KMS-11 (cell line): ENCODE measurements at regions not wholly inside any gene's neighbourhood (a gene's known extent, or its start where the extent isn't known, plus 50 kb on each side); places are given as distances from the start of the nearest gene placed in this dataset.

Experiments
- H2AFZ ChIP-seq: fragments of 200-600 bp; sonication (generic); 2 replicates; pipeline ENCODE4 v1.6.1; 2016; ENCODE audit warnings: antibody characterized with exemption, mixed run types, low read depth
- H3K27ac ChIP-seq: fragments of 200-600 bp; sonication (generic); 2 replicates; pipeline ENCODE4 v1.6.1; 2016; ENCODE audit warnings: mild to moderate bottlenecking, mixed run types
- H3K27me3 ChIP-seq: fragments of 200-600 bp; sonication (generic); 2 replicates; pipeline ENCODE4 v1.6.1; 2017; ENCODE audit warnings: mild to moderate bottlenecking, low read depth, mixed run types, moderate library complexity; ENCODE audit not compliant: insufficient read depth
- H3K36me3 ChIP-seq: fragments of 200-600 bp; sonication (generic); 2 replicates; pipeline ENCODE4 v1.6.1; 2017; ENCODE audit warnings: mild to moderate bottlenecking, mixed run types; ENCODE audit not compliant: insufficient read depth
- H3K4me1 ChIP-seq: fragments of 200-600 bp; sonication (generic); 2 replicates; pipeline ENCODE4 v1.6.1; 2016; ENCODE audit warnings: mild to moderate bottlenecking, low read depth, mixed run types; ENCODE audit not compliant: poor library complexity, severe bottlenecking
- H3K4me2 ChIP-seq: fragments of 200-600 bp; sonication (generic); 2 replicates; pipeline ENCODE4 v1.7.0; 2016; ENCODE audit warnings: mild to moderate bottlenecking, mixed run types
- H3K4me3 ChIP-seq: fragments of 200-600 bp; sonication (generic); IDR thresholded peaks from 2 replicates; pipeline ENCODE4 v1.6.1; 2017; ENCODE audit warnings: low read depth, low read length, mixed read lengths; ENCODE audit not compliant: insufficient read depth
- H3K79me2 ChIP-seq: fragments of 200-600 bp; sonication (generic); 2 replicates; pipeline ENCODE4 v1.6.1; 2016; ENCODE audit warnings: low read depth, mixed run types; ENCODE audit not compliant: insufficient read depth
- H3K9ac ChIP-seq: fragments of 200-600 bp; sonication (generic); 2 replicates; pipeline ENCODE4 v1.6.1; 2016; ENCODE audit warnings: mild to moderate bottlenecking, mixed run types
- H4K20me1 ChIP-seq: fragments of 200-600 bp; sonication (generic); 2 replicates; pipeline ENCODE4 v1.6.1; 2016; ENCODE audit warnings: mild to moderate bottlenecking, mixed run types; ENCODE audit not compliant: insufficient read depth
- TF ChIP-seq, protein P1 (sequence below): fragments of 200-600 bp; sonication (generic); conservative IDR thresholded peaks from 2 replicates; pipeline ENCODE4 v1.6.1; 2017; ENCODE audit warnings: low read depth, mild to moderate bottlenecking, antibody characterized with exemption, low read length, moderate library complexity, mixed read lengths

DNA sequence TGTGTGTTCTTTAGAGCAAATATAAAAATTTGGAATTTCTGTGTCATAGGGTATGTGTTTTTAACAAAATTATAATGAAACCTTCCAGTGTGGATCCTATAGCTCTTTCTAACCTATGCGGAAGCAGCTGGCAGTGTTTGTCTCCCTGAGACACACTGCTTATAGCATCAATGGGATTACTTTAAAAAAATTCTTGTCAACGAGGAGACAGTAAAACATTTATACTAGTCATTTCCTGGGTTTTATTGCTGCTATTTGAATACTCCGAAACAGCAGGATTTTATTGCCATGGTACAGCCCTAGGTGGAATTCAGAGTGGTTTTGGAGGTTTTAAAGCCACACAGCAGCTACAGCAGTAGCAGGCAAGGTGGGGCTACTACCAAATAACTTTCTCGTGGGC lies 145.1 kb upstream of the IL1RAPL2 start:
- Histone ChIP-seq H3K27ac (no peak overlapping the region), H3K9ac (no peak overlapping the region), H3K27me3 (no peaks in the 10 kb centered on the region), H3K4me3 (no peak overlapping the region), H2AFZ (no peak overlapping the region), H3K79me2 (no peaks in the 10 kb centered on the region), H3K36me3 (no peaks in the 10 kb centered on the region), H4K20me1 (no peaks in the 10 kb centered on the region), H3K4me1 (no peaks in the 10 kb centered on the region), H3K4me2 (no peak overlapping the region)
- TF ChIP-seq, protein P1, sequence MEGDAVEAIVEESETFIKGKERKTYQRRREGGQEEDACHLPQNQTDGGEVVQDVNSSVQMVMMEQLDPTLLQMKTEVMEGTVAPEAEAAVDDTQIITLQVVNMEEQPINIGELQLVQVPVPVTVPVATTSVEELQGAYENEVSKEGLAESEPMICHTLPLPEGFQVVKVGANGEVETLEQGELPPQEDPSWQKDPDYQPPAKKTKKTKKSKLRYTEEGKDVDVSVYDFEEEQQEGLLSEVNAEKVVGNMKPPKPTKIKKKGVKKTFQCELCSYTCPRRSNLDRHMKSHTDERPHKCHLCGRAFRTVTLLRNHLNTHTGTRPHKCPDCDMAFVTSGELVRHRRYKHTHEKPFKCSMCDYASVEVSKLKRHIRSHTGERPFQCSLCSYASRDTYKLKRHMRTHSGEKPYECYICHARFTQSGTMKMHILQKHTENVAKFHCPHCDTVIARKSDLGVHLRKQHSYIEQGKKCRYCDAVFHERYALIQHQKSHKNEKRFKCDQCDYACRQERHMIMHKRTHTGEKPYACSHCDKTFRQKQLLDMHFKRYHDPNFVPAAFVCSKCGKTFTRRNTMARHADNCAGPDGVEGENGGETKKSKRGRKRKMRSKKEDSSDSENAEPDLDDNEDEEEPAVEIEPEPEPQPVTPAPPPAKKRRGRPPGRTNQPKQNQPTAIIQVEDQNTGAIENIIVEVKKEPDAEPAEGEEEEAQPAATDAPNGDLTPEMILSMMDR = no peak

DNA sequence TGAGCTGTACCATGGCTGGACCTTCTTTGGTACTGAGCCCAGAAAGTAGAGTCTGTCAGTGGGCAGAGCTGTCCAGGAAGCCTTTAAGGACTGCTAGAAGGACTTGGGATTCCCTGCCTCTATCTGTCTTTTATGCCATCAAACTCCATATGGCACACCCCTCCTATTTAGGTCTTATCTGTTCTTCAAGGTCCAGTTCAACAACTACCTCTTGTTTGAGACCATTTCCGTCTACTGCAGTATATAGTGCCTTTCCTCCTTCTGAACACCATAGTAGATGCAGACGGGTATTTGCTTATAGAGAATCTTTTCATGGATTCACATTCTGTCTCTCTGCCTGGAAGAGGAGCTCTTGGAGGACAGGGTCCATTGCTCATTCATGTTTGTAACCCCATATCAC lies 146.1 kb upstream of the IL1RAPL2 start:
- Histone ChIP-seq H3K9ac (no peak overlapping the region), H3K4me1 (no peaks in the 10 kb centered on the region), H3K79me2 (no peaks in the 10 kb centered on the region), H3K27ac (no peak overlapping the region), H4K20me1 (no peaks in the 10 kb centered on the region), H3K4me3 (no peak overlapping the region), H3K27me3 (no peaks in the 10 kb centered on the region), H2AFZ (no peak overlapping the region), H3K4me2 (no peak overlapping the region), H3K36me3 (no peaks in the 10 kb centered on the region)
- TF ChIP-seq, protein P1 = no peak

DNA sequence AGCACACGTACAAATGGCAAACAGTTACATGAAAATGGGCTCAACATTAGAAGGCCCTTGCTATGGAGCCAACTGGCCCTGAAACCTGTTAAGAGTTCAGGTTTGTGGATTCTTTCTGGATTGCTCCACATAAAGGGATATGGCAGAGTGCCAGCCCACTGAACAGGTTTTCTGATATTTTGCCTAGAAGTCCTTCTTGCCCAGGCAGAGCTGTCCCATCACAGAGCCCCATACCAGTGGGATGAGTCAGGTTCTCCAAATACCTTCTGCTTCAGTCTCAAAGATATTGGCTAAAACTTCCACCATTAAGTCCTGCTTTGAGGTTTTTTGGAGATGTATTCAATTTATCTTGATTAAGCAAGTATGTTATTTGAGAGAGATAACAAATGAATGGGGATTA lies 146.8 kb upstream of the IL1RAPL2 start:
- H3K4me2 ChIP-seq = no peak overlapping the region

DNA sequence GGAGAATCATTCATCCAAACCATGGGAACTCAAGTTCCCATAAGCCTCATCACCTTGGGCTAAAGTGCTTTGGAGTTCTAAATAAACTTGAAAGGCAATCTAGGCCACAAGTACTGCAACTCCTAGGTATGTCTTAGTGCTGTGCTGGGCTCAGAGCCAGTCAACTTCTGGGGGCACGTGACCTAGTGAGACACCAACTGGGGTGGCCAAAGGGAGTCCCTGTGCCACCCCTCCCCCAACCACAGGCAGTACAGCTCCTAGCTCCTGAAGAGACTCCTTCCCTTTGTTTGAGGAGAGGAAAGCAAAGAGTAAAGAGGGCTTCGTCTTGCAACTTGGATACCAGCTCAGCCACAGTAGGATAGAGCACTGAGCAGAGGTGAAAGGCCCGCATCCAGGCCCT lies 154.2 kb upstream of the IL1RAPL2 start:
- no peaks in the 10 kb centered on the region for H4K20me1 ChIP-seq
- H3K36me3 ChIP-seq = no peaks in the 10 kb centered on the region
- TF ChIP-seq, protein P1 = no peak
- H3K9ac ChIP-seq = no peak overlapping the region
- H3K4me2 ChIP-seq = no peak overlapping the region
- no peaks in the 10 kb centered on the region for H3K4me1 ChIP-seq
- no peak overlapping the region for H2AFZ ChIP-seq
- H3K27ac ChIP-seq = no peak overlapping the region
- H3K4me3 ChIP-seq = no peak overlapping the region
- no peaks in the 10 kb centered on the region for H3K27me3 ChIP-seq
- no peaks in the 10 kb centered on the region for H3K79me2 ChIP-seq

More for the DNA sequence above, 146.8 kb upstream of the IL1RAPL2 start:
- Histone ChIP-seq H3K4me3 (no peak overlapping the region), H2AFZ (no peak overlapping the region), H3K4me1 (no peaks in the 10 kb centered on the region), H3K27me3 (no peaks in the 10 kb centered on the region), H3K9ac (no peak overlapping the region), H3K79me2 (no peaks in the 10 kb centered on the region), H4K20me1 (no peaks in the 10 kb centered on the region), H3K36me3 (no peaks in the 10 kb centered on the region), H3K27ac (no peak overlapping the region)
- TF ChIP-seq, protein P1 = no peak
